ENCODE measurements at regions not wholly inside any gene's neighbourhood (a gene's known extent, or its start where the extent isn't known, plus 50 kb on each side); places are given as distances from the start of the nearest gene placed in this dataset.

DNA sequence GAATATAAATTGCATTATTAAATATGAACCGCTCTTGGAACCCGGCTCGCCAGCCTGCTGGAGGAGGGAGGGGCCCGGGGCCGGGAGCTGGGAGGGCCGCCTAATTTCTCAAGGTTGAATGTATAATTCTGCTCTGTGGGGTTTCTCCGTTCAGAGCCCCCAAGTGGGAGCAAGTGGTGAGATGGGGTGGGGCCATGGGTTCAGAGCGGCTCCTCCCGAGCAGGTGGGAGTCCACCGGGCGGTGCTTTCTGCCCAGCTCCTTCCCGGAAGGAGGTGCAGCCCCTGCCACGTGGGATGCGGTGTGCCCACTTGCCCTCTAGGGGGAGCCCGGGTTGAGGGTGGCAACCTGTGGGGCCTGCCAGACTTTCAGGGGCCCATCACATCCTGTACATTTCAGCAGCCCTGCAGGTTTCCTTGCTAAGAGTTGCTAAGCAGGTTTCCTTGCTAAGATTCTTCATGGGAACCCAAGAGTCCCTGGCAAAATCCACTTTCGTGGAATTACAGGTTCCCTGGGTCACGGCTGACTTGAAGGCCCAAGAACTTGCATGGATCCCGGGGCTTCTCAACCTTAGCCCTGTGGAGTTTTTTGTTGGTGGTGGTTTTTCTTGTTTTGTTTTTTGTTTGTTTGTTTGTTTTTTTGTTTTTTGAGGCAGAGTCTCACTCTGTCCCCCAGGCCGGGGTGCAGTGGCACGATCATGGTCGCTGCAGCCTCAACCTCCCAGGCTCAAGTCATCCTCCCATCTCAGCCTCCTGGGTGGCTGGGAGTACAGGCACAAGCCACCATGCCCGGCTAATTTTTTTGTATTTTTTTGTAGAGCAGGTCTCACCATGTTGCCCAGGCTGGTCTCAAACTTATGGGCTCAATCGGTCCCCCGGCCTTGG lies 196.7 kb upstream of the GSE1 start (continued):
- TF ChIP-seq, protein P1, sequence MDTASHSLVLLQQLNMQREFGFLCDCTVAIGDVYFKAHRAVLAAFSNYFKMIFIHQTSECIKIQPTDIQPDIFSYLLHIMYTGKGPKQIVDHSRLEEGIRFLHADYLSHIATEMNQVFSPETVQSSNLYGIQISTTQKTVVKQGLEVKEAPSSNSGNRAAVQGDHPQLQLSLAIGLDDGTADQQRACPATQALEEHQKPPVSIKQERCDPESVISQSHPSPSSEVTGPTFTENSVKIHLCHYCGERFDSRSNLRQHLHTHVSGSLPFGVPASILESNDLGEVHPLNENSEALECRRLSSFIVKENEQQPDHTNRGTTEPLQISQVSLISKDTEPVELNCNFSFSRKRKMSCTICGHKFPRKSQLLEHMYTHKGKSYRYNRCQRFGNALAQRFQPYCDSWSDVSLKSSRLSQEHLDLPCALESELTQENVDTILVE (CRISPR knock-in tag; IDR thresholded peaks at IDR 0.05): no peak
- no peak for TF ChIP-seq THYN1 (CRISPR knock-in tag; IDR thresholded peaks at IDR 0.05; ENCODE audit: borderline replicate concordance, low read depth)
- TF ChIP-seq, protein P2, sequence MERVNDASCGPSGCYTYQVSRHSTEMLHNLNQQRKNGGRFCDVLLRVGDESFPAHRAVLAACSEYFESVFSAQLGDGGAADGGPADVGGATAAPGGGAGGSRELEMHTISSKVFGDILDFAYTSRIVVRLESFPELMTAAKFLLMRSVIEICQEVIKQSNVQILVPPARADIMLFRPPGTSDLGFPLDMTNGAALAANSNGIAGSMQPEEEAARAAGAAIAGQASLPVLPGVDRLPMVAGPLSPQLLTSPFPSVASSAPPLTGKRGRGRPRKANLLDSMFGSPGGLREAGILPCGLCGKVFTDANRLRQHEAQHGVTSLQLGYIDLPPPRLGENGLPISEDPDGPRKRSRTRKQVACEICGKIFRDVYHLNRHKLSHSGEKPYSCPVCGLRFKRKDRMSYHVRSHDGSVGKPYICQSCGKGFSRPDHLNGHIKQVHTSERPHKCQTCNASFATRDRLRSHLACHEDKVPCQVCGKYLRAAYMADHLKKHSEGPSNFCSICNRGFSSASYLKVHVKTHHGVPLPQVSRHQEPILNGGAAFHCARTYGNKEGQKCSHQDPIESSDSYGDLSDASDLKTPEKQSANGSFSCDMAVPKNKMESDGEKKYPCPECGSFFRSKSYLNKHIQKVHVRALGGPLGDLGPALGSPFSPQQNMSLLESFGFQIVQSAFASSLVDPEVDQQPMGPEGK (CRISPR knock-in tag; IDR thresholded peaks at IDR 0.05): peak; percentile 76
- no peak for TF ChIP-seq ZNF30 (CRISPR knock-in tag; IDR thresholded peaks at IDR 0.05)
- no peak for TF ChIP-seq ZNF773 (CRISPR knock-in tag; IDR thresholded peaks at IDR 0.05; ENCODE audit: borderline replicate concordance)
- no peak for TF ChIP-seq ZNF446 (CRISPR knock-in tag; IDR thresholded peaks at IDR 0.05)
- TF ChIP-seq NPAS2 (CRISPR knock-in tag; IDR thresholded peaks at IDR 0.05; ENCODE audit: borderline replicate concordance): no peak
- TF ChIP-seq ZFP90 (CRISPR knock-in tag; IDR thresholded peaks at IDR 0.05; ENCODE audit: borderline replicate concordance): no peak
- TF ChIP-seq, protein P3, sequence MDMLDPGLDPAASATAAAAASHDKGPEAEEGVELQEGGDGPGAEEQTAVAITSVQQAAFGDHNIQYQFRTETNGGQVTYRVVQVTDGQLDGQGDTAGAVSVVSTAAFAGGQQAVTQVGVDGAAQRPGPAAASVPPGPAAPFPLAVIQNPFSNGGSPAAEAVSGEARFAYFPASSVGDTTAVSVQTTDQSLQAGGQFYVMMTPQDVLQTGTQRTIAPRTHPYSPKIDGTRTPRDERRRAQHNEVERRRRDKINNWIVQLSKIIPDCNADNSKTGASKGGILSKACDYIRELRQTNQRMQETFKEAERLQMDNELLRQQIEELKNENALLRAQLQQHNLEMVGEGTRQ (IDR thresholded peaks at IDR 0.05; ENCODE audit: low read depth, low read length): peak; percentile 62
- TF ChIP-seq, protein P3 (CRISPR knock-in tag; IDR thresholded peaks at IDR 0.05; ENCODE audit: borderline replicate concordance): peak; percentile 75; the same call in 1 of the 2 replicates
- TF ChIP-seq HOXA7 (CRISPR knock-in tag; IDR thresholded peaks at IDR 0.05): no peak
- TF ChIP-seq ZNF354B (CRISPR knock-in tag; IDR thresholded peaks at IDR 0.05): no peak
- no peak for TF ChIP-seq GFI1 (CRISPR knock-in tag; IDR thresholded peaks at IDR 0.05; ENCODE audit: borderline replicate concordance)
- no peak for TF ChIP-seq ZNF468 (CRISPR knock-in tag; IDR thresholded peaks at IDR 0.05)
- peak; percentile 48 for TF ChIP-seq PHF8 (CRISPR knock-in tag; IDR thresholded peaks at IDR 0.05)
- no peak for TF ChIP-seq ZNF296 (CRISPR knock-in tag; conservative IDR thresholded peaks at IDR 0.05)
- no peak for TF ChIP-seq NCOA5 (CRISPR knock-in tag; IDR thresholded peaks at IDR 0.05)
- no peak for TF ChIP-seq HNRNPUL1 (IDR thresholded peaks at IDR 0.05; ENCODE audit: low read depth, low read length)
- TF ChIP-seq NFE2 (CRISPR knock-in tag; IDR thresholded peaks at IDR 0.05): no peak
- peak; percentile 46; the same call in 1 of the 2 replicates for TF ChIP-seq BCL6 (CRISPR knock-in tag; IDR thresholded peaks at IDR 0.05)
- no peak for TF ChIP-seq POLR2A (IDR thresholded peaks at IDR 0.05; ENCODE audit: insufficient read depth in 1 of 2, low read depth in 2 of 2, low read length in 2 of 2)
- TF ChIP-seq NBN (conservative IDR thresholded peaks at IDR 0.05): no peak
- TF ChIP-seq, protein P4, sequence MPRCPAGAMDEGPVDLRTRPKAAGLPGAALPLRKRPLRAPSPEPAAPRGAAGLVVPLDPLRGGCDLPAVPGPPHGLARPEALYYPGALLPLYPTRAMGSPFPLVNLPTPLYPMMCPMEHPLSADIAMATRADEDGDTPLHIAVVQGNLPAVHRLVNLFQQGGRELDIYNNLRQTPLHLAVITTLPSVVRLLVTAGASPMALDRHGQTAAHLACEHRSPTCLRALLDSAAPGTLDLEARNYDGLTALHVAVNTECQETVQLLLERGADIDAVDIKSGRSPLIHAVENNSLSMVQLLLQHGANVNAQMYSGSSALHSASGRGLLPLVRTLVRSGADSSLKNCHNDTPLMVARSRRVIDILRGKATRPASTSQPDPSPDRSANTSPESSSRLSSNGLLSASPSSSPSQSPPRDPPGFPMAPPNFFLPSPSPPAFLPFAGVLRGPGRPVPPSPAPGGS (CRISPR knock-in tag; IDR thresholded peaks at IDR 0.05): no peak
- TF ChIP-seq PCBP1 (IDR thresholded peaks at IDR 0.05; ENCODE audit: borderline replicate concordance, low read depth, low read length): no peak
- no peak for TF ChIP-seq ZNF737 (CRISPR knock-in tag; IDR thresholded peaks at IDR 0.05; ENCODE audit: borderline replicate concordance)
